Liver (tissue), 8 donors: ENCODE measurements at regions not wholly inside any gene's neighbourhood (a gene's known extent, or its start where the extent isn't known, plus 50 kb on each side); places are given as distances from the start of the nearest gene placed in this dataset.
"Not testable (repeated sequence)": the region's sequence is repeated elsewhere in the genome, so short reads cannot be mapped to it uniquely, and the experiment has no call there.

Source experiments
- DNase-seq: peaks from one replicate; pipeline ENCODE4 v3.0.0-alpha.2; 2017; ENCODE audit warnings: low spot score
- H3K27ac ChIP-seq, 2 donors: one replicate each; pipeline ENCODE4 v1.7.0; 2013; ENCODE audit warnings: inconsistent platforms in 2 of 2, low read length in 2 of 2, control low read depth in 1 of 2, low read depth in 1 of 2, mild to moderate bottlenecking in 1 of 2
- H3K27me3 ChIP-seq, 4 donors: one replicate each; pipeline versions ENCODE4 v1.6.1 to v1.7.0; 2013; ENCODE audit warnings: low read length in 3 of 4, inconsistent platforms in 1 of 4, mild to moderate bottlenecking in 1 of 4, moderate library complexity in 1 of 4; ENCODE audit not compliant: control insufficient read depth in 4 of 4, insufficient read depth in 4 of 4
- H3K36me3 ChIP-seq, 4 donors: one replicate each; pipeline versions ENCODE4 v1.6.1 to v1.7.0; 2013; ENCODE audit warnings: low read length in 3 of 4, mild to moderate bottlenecking in 3 of 4, low read depth in 1 of 4, moderate library complexity in 1 of 4; ENCODE audit not compliant: control insufficient read depth in 4 of 4, insufficient read depth in 3 of 4
- H3K4me1 ChIP-seq, 4 donors: one replicate each; pipeline versions ENCODE4 v1.6.1 to v1.7.0; 2013; ENCODE audit warnings: low read length in 3 of 4, mild to moderate bottlenecking in 3 of 4, moderate library complexity in 1 of 4; ENCODE audit not compliant: control insufficient read depth in 4 of 4, insufficient read depth in 4 of 4
- H3K4me3 ChIP-seq, 3 donors: one replicate each; pipeline versions ENCODE4 v1.6.1 to v1.7.0; 2013; ENCODE audit warnings: low read length in 3 of 3, control low read depth in 1 of 3, low read depth in 1 of 3, mild to moderate bottlenecking in 1 of 3
- H3K9ac ChIP-seq, 2 donors: one replicate each; pipeline ENCODE4 v1.7.0; 2013; ENCODE audit warnings: low read length in 2 of 2, mild to moderate bottlenecking in 2 of 2, moderate library complexity in 2 of 2, control low read depth in 1 of 2, low read depth in 1 of 2
- H3K9me3 ChIP-seq, 4 donors: one replicate each; pipeline versions ENCODE4 v1.6.1 to v1.7.0; 2013; ENCODE audit warnings: low read length in 3 of 4; ENCODE audit not compliant: control insufficient read depth in 4 of 4
- CTCF ChIP-seq: fragments of 150-350 bp; IDR thresholded peaks from 2 replicates; pipeline ENCODE4 v1.5.1; 2017; ENCODE audit warnings: improper control_type of control experiment, low read depth, low read length; ENCODE audit not compliant: missing input control
- EGR1 ChIP-seq, 2 donors: IDR thresholded peaks; 2 replicates each; pipeline ENCODE4 v1.6.1; 2016 to 2018; ENCODE audit warnings: antibody characterized with exemption in 2 of 2, low read depth in 2 of 2
- FOXA1 ChIP-seq: IDR thresholded peaks from 2 replicates; pipeline ENCODE4 v1.6.1; 2016; ENCODE audit warnings: antibody characterized with exemption
- FOXA2 ChIP-seq: IDR thresholded peaks from 2 replicates; pipeline ENCODE4 v1.6.1; 2016; ENCODE audit warnings: antibody characterized with exemption
- GABPA ChIP-seq, 2 donors: IDR thresholded peaks in 1 of 2; conservative IDR thresholded peaks in 1 of 2; 2 replicates each; pipeline ENCODE4 v1.6.1; 2016; ENCODE audit warnings: antibody characterized with exemption in 2 of 2, mild to moderate bottlenecking in 1 of 2, moderate library complexity in 1 of 2
- HNF4A ChIP-seq, 2 donors: conservative IDR thresholded peaks; 2 replicates each; pipeline ENCODE4 v1.6.1; 2016; ENCODE audit warnings: antibody characterized with exemption in 2 of 2, mild to moderate bottlenecking in 2 of 2
- HNF4G ChIP-seq: IDR thresholded peaks from 2 replicates; pipeline ENCODE4 v1.6.1; 2016; ENCODE audit warnings: antibody characterized with exemption
- JUND ChIP-seq, 2 donors: IDR thresholded peaks; 2 replicates each; pipeline ENCODE4 v1.6.1; 2016; ENCODE audit warnings: antibody characterized with exemption in 2 of 2
- NR2F2 ChIP-seq: IDR thresholded peaks from 2 replicates; pipeline ENCODE4 v1.6.1; 2016; ENCODE audit warnings: antibody characterized with exemption
- RAD21 ChIP-seq, 2 donors: IDR thresholded peaks; 2 replicates each; pipeline ENCODE4 v1.6.1; 2016; ENCODE audit warnings: antibody characterized with exemption in 2 of 2, mild to moderate bottlenecking in 2 of 2
- REST ChIP-seq: IDR thresholded peaks from 2 replicates; pipeline ENCODE4 v1.6.1; 2016; ENCODE audit warnings: antibody characterized with exemption, mild to moderate bottlenecking
- RXRA ChIP-seq, 2 donors: IDR thresholded peaks; 2 replicates each; pipeline ENCODE4 v1.6.1; 2017 to 2018; ENCODE audit warnings: antibody characterized with exemption in 2 of 2, mild to moderate bottlenecking in 1 of 2
- SP1 ChIP-seq: IDR thresholded peaks from 2 replicates; pipeline ENCODE4 v1.6.1; 2018; ENCODE audit warnings: antibody characterized with exemption, mild to moderate bottlenecking
- TAF1 ChIP-seq: conservative IDR thresholded peaks from 2 replicates; pipeline ENCODE4 v1.6.1; 2016; ENCODE audit warnings: antibody characterized with exemption, mild to moderate bottlenecking
- YY1 ChIP-seq: IDR thresholded peaks from 2 replicates; pipeline ENCODE4 v1.6.1; 2016; ENCODE audit warnings: antibody characterized with exemption, mild to moderate bottlenecking
- ZBTB33 ChIP-seq: IDR thresholded peaks from 2 replicates; pipeline ENCODE4 v1.6.1; 2016; ENCODE audit warnings: antibody characterized with exemption
- WGBS: extraction: QIAGEN DNeasy Blood & Tissue Kit; methylation state at CpG from one replicate; pipeline ENCODE4 v1.1.7; 2013; 5-methylcytosine and 5-hydroxymethylcytosine counted together
- TF ChIP-seq, protein P1 (sequence below): IDR thresholded peaks from 2 replicates; pipeline ENCODE4 v1.6.1; 2016; ENCODE audit warnings: antibody characterized with exemption
- TF ChIP-seq, protein P2 (sequence below): IDR thresholded peaks from 2 replicates; pipeline ENCODE4 v1.6.1; 2016; ENCODE audit warnings: antibody characterized with exemption
- donor health status: healthy.
- donor health status: healthy.
- donor health status: healthy.
- donor health status: healthy.
- donor health status: healthy.

DNA sequence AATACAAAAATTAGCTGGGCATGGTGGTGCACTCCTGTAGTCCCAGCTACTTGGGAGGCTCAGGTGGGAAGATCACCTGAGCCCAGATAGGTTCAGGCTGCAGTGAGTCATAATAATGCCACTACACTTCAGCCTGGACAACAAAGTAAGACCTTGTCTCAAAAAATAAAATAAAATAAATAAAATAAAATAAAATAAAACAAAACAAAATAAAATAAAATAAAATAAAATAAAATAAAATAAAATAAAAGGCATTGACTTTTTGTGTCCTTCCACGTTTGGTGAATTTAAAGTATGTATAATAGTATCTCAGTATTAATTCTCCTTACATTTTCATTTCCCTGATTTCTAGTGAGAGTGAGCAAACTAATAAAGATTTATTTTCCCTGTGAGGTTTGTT is 113.6 kb downstream of the ZIC1 start:
- H3K27me3 ChIP-seq, result not testable (repeated sequence)
- WGBS, result 46% methylated on average over 1 of the region's 1 CpG

DNA sequence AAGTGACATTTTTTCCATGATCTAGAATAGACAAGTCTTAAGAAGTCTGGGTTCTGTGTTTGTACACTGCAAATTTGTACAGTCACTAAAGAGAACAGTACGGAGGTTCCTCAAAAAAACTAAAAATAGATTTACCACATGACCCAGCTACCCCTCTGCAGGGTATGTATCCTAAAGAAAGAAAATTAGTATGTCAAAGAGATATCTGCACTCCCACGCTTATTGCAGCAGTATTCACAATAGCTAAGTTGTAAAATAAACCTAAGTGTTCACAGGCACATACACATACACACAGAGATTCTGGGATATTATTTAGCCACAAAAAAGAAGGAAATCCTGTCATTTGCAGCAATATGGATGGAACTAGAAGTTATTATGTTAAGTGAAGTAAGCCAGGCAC is 120.4 kb downstream of the ZIC1 start:
- Histone ChIP-seq H3K4me1 (no peaks in the 10 kb centered on the region), H3K27me3 (no peaks in the 10 kb centered on the region), H3K27ac (no peak overlapping the region), H3K4me3 (no peak overlapping the region), H3K9ac (no peak overlapping the region), H3K9me3 (peaks cover 0 to 5% (median 4%) of the 10 kb centered on the region in 4 donors), H3K36me3 (no peaks in the 10 kb centered on the region)
- TF ChIP-seq RAD21 (IDR thresholded peaks at IDR 0.05), result no peak
- TF ChIP-seq, protein P1, sequence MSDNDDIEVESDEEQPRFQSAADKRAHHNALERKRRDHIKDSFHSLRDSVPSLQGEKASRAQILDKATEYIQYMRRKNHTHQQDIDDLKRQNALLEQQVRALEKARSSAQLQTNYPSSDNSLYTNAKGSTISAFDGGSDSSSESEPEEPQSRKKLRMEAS, result no peak
- TF ChIP-seq CTCF, result no peak
- no peak for TF ChIP-seq SP1
- TF ChIP-seq FOXA1, result no peak
- TF ChIP-seq FOXA2, result no peak
- no peak for TF ChIP-seq ZBTB33
- no peak for TF ChIP-seq TAF1
- TF ChIP-seq YY1, result no peak
- TF ChIP-seq, protein P2, sequence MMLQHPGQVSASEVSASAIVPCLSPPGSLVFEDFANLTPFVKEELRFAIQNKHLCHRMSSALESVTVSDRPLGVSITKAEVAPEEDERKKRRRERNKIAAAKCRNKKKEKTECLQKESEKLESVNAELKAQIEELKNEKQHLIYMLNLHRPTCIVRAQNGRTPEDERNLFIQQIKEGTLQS, result no peak
- no peak for TF ChIP-seq NR2F2
- no peak for TF ChIP-seq HNF4A (conservative IDR thresholded peaks at IDR 0.05)
- no peak for TF ChIP-seq HNF4G
- no peak for TF ChIP-seq RXRA (IDR thresholded peaks at IDR 0.05)
- no peak for TF ChIP-seq EGR1 (IDR thresholded peaks at IDR 0.05; ENCODE audit: low read depth in 2 of 2)
- no peak for TF ChIP-seq JUND (IDR thresholded peaks at IDR 0.05)
- TF ChIP-seq REST, result no peak
- TF ChIP-seq GABPA (IDR thresholded peaks at IDR 0.05 in 1 of 2, conservative IDR thresholded peaks at IDR 0.05 in 1 of 2), result no peak
- WGBS, result 68% methylated on average over 2 of the region's 2 CpGs
- no peak for DNase-seq

More for the DNA sequence above, 113.6 kb downstream of the ZIC1 start:
- not testable (repeated sequence) for DNase-seq, H3K27ac ChIP-seq, H3K9me3 ChIP-seq, H3K36me3 ChIP-seq, H3K4me3 ChIP-seq, H3K9ac ChIP-seq, H3K4me1 ChIP-seq
